T47D (cell line): ENCODE measurements at regions not wholly inside any gene's neighbourhood (a gene's known extent, or its start where the extent isn't known, plus 50 kb on each side); places are given as distances from the start of the nearest gene placed in this dataset.

Source experiments
- DNase-seq, 2 experiments: peaks; one replicate each; pipeline versions ENCODE4 v3.0.0 to v3.0.0-alpha.2; 2011 to 2012; ENCODE audit warnings: low read depth in 1 of 2, low spot score in 1 of 2
- JUND ChIP-seq: IDR thresholded peaks from 2 replicates; pipeline ENCODE4 v1.6.1; 2012; ENCODE audit warnings: low read depth
- in situ Hi-C: cut with HindIII; loops from 2 replicates; pipeline ENCODE4 v1.10.0; 2016; ENCODE audit warnings: low sequenced_read_pairs, low pct_unique_long_range_greater_than_20kb

- no peak for TF ChIP-seq JUND
- in situ Hi-C loops, result no loop called here
Measured at GRCh38 chr10:120960725-120961124, 109.6 kb downstream of the WDR11 start.

GRCh38 chr10:120961795-120962755 is 110.9 kb downstream of the WDR11 start:
- no peak for DNase-seq
- TF ChIP-seq JUND, result no peak
- in situ Hi-C loops, result no loop called here

More at GRCh38 chr10:120960725-120961124, 109.6 kb downstream of the WDR11 start:
- DNase-seq, result no peak

- TF ChIP-seq JUND, result no peak
- in situ Hi-C loops, result no loop called here
- DNase-seq, result no peak
Measured at GRCh38 chr10:120962756-120963593, 111.8 kb downstream of the WDR11 start.

GRCh38 chr10:120963594-120964220 is 112.5 kb downstream of the WDR11 start:
- no peak for DNase-seq
- TF ChIP-seq JUND, result no peak

GRCh38 chr10:120966657-120967045 is 115.5 kb downstream of the WDR11 start:
- TF ChIP-seq JUND, result no peak
- in situ Hi-C loops, result no loop called here
- no peak for DNase-seq

More at GRCh38 chr10:120963594-120964220, 112.5 kb downstream of the WDR11 start:
- in situ Hi-C loops, result no loop called here

- in situ Hi-C loops, result no loop called here
- DNase-seq, result no peak
- no peak for TF ChIP-seq JUND
Measured at GRCh38 chr10:120969219-120969645, 118.1 kb downstream of the WDR11 start.

- in situ Hi-C loops, result no loop called here
- no peak for TF ChIP-seq JUND
- DNase-seq, result no peak
Measured at GRCh38 chr10:120970595-120971529, 119.7 kb downstream of the WDR11 start.

GRCh38 chr10:120971671-120972070 is 120.5 kb downstream of the WDR11 start:
- no peak for DNase-seq
- in situ Hi-C loops, result no loop called here
- TF ChIP-seq JUND, result no peak

GRCh38 chr10:120972259-120972658 is 121.1 kb downstream of the WDR11 start:
- TF ChIP-seq JUND, result no peak
- no peak for DNase-seq
- in situ Hi-C loops, result no loop called here

- in situ Hi-C loops, result no loop called here
- DNase-seq, result no peak
- no peak for TF ChIP-seq JUND
Measured at GRCh38 chr10:120975072-120975867, 124.1 kb downstream of the WDR11 start.

- in situ Hi-C loops, result no loop called here
- DNase-seq, result no peak
Measured at GRCh38 chr10:120975868-120976225, 124.7 kb downstream of the WDR11 start.

More at GRCh38 chr10:120975868-120976225, 124.7 kb downstream of the WDR11 start:
- no peak for TF ChIP-seq JUND
